HG03095 (cell line): ENCODE measurements at regions not wholly inside any gene's neighbourhood (a gene's known extent, or its start where the extent isn't known, plus 50 kb on each side); places are given as distances from the start of the nearest gene placed in this dataset.
"Not testable (repeated sequence)": the region's sequence is repeated elsewhere in the genome, so short reads cannot be mapped to it uniquely, and the experiment has no call there.

Experiments
- ATAC-seq: cut with Tn5 transposase; IDR thresholded peaks from one replicate; pipeline ENCODE4 v1.9.1; 2021; ENCODE audit warnings: moderate library complexity; ENCODE audit not compliant: unreplicated experiment

DNA sequence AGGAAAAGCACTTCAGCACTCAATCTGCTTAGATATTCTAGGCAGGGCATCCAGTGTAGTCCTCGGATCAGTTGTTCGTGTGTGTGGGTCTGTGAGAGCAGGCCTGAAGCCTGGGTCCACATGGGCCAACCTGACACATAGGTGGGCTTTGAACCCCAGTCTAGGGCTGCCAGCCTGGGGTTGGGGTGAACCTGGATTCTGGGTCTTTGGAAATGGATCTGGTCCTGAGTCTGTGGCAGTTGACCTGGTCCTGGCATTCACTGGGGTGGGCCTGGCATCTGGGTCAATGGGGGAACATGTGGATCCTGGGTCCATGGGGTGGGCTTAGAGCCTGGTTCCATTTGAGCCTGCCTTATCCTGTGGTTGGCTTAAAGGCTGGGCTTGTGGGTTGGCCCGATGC lies 492.6 kb upstream of the MAN1A1 start:
- no peak for ATAC-seq

DNA sequence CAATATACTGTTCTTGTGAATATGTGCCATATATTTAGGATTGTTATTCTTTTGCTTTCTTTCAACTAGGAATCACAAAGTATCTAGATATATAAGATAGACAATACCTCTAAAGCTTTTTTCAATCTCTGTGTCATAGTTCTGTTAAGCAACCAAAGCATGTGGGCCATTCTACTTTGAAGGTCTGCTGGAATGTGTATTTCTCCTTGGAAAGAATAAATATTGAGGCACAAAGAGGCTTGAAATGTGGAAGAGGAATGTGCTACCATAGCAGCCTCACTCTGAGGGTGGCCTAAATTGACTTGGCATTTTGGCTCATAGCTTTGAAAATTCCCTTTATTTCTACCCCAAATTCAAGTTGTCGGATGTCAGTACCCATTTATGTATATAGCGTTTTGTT lies 488.5 kb upstream of the MAN1A1 start:
- ATAC-seq = no peak

DNA sequence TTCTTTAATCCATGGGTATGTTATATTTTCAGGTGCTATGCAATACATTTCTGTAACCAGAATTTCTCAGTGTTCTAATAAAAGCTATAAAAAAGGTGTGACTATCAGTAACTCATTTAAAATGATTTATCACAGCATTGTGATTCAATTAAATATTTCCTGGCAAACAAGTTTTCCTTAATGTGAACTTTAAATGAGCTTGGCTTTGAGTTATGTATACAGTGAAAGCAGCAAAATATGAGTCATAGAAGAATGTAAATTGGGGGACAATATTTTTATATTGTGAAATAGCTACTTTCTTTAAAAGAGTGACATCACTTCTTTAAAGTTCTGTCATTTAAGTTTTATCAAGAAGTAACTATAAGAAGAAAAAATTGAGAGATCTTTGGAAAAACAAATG lies 484.9 kb upstream of the MAN1A1 start:
- no peak for ATAC-seq

DNA sequence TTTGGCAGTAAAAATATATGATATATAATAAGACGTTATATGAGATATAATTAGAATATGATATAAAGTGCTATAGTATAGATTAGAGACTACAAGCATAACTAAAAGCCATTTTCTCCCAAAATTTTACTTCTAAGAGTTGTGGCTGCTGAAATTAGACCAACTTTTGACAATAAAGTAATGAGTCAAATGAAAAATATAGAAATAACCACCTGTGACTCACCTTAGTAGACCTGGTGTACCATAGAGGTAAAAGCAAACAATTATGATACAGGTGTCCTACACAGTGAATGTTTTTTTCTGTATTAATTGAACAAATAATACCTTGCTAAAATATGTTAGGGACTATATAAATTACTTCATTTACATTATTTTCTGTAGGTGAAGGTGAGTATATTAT lies 482.9 kb upstream of the MAN1A1 start:
- ATAC-seq = no peak

DNA sequence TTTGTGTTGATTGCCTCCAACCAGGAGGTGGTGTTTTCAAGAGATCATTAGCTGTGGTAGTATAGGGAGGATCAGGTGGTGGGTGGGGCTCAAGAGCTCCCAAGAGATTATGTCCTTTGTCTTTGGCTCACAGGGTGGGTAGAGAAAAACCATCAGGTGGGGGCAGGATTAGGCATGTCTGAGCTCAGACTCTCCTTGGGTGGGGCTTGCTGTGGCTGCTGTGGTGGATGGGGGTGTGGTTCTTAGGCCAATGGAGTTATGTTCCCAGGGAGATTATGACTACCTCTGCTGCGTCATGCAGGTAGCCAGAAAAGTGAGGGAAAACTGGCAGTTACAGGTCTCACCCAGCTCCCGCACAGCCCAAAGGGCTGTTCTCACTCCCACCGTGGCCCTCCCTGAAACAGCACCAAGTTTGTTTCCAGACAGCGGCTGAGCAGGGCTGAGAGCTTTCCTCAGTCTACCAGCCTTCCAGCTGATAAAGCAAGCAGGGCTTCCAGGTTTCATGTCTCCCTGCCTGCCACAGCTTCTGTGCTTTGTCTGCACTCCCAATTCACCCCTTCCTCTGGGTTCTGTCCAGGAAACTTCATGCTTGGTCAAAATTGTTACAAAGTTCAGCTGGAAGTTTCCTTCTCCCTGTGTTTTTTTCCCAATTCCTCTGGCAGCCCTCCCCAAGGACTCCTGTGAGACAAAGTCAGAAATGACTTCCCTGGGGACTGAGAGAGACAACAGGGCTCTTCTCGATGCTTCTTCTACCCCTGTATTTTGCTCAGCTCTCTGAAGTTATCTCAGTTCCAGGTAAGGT lies 481.1 kb upstream of the MAN1A1 start:
- ATAC-seq = no peak

DNA sequence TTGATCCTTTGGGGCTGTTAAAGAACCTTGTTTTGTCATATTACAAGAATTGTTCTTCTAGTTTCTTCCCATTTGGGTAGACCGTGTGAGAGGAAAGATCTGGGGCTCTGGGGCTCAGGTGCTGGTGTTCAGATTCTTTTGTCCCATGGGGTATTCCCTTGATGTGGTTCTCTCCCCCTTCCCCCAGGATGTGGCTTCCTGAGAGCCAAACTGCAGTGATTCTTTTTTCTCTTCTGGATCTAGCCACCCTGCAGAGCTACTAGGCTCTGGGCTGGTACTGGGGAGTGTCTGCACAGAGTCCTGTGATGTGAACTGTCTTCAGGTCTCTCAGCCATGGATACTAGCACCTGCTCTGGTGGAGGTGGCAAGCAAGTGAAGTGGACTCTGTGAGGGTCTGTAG lies 480.5 kb upstream of the MAN1A1 start:
- no peak for ATAC-seq

DNA sequence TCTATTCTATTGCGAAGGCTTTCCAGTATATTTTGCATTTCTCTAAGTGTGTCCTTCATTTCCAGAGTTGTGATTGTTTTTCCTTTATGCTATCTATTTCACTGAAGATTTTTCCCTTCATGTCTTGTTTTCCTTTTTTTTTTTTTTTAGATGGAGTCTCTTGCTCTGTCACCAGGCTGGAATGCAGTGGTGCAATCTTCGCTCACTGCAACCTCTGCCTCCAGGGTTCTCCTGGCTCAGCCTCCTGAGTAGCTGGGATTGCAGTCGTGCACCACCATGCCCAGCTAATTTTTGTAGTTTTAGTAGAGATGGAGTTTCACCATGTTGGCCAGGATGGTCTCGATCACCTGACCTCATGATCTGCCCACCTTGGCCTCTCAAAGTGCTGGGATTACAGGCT lies 479.9 kb upstream of the MAN1A1 start:
- ATAC-seq = not testable (repeated sequence)

DNA sequence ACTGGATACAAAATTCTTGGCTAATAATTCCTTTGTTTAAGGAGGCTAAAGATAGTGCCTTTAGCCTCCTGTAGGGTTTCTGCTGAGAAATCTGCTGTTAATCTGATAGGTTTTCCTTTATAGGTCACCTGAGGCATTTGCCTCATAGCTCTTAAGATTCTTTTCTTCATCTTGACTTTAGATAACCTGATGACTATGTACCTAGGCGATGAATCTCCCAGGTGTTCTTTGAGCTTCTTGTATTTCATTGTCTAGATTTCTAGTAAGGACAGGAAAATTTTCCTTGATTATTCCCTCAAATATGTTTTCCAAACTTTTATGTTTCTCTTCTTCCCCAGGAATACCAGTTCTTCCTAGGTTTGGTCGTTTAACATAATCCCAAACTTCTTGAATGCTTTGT lies 479.4 kb upstream of the MAN1A1 start:
- no peak for ATAC-seq

DNA sequence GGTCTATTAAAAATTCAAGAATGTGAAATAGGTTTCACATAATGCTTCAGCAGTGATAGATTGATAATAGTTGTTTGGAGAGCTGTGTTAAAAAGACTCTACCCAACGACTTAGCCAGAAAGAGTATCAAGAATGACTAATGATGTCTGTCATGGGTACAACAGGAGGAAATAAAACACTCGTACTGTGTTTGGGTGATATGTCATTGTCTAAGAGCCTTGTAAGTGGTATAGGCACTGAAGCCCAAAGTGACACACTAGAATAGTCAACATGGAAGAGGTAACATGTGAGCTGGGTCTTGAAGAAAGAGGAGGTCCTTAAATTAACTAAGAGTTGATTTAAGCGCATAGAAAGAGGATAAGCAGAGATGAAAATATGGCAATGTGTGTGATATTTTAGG lies 471.8 kb upstream of the MAN1A1 start:
- no peak for ATAC-seq

DNA sequence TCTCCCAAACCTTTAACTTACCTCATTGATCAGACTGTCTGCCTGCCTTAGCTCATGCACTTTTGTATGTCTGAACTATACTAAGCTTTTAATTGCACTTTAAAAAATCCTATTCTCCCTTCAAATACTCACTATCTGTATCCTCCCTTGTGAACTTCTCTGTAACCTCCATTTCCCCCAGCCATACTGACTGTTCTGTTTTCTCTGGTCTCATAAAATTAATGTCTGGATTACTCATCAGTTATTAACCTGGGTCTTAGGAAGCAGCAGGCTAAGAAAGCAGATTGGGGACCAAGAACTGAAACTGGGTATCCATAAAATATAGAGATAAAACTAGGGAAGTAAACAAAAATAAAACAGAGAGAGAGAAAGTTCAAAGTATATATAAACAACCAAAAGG lies 469.3 kb upstream of the MAN1A1 start:
- ATAC-seq = no peak

DNA sequence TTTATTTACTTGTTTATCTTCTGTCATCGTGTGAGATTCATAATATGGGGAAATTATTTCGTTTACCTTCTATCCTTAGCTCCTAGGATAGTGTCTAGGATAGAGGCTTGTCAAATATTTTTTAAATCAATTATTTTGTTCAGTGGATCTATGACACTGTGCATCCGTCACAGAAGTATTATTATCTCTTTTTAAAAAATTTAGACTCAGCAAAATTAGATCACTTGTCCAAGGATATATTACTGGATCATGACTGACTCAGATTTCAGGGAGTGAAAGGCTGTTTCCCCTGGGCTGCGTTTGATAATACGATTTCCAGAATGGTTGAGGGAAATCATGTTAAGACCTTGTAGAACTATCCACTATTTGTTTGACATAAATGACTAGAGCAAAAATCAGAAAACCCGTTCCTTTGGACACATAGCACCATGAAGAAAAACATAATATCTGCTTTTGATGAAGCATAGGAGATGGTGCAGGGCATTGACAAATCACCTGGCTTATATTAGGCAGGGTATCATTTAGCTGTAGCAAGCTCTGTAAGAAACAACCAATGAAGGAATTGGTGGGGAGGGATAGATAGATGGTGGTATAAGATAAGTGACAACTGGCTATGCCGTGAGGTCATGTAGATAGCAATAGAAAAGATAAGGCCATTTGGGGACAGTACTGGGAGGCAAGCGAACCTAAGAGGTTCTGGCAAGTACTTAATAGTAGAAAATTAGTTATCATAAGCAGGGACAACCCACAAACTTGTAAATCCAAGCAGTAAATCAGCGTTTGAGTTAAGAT lies 465.2 kb upstream of the MAN1A1 start:
- ATAC-seq = no peak

DNA sequence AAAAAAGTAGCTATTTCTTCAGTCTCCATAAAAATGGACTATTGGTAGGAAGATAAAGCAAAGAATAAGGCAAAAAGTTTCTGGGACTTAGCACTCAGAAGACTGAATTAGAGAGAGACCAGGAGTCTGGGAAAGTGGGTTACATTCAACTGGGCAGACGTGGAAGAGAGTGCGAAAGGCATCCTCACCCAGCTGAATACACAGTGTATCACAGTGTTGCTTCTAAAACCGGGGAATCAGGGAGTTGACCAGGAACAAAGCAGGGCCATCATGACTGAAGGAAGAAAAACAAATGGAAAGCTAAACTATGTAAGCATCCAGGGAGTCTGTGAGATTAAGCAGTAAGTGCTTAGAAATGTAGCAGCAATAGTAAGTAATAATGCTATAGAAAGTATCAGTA lies 452.9 kb upstream of the MAN1A1 start:
- ATAC-seq = no peak

DNA sequence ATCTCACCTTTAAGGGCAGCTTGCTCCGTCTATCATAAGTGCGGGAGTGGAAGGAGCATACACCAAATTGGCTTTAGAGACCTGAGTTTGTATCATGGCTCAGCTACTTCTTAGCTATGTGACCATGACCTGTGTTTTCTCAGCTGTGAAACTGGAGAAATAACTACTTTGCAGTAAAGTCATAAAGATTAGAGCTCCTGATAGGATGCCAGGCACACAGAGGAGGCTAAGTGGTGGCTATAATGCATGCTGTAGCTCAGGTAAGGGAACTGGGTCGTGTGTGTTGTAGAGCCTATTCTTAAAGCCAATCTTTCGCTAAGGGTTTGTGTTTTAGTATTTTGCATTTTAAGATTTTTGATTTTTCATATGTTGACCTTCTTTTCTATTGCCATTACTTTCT lies 451.5 kb upstream of the MAN1A1 start:
- ATAC-seq = no peak

DNA sequence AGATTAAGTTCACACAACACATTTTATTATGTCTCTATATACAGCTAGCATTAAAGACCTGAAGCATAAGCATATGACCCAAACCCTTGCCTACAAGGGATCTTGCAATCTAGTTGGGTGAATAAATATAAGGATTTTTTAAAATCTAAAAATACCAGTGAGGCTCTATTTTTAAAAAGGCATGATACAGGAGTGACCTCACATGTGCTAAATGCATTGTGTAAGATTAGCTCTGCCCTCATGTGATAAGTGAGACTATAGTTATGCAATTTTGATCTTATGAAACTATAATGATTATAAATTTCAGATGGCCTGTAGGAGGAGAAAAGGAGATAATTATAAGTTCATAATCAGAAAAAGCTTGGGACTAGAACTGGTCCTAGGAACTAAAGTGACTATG lies 451.0 kb upstream of the MAN1A1 start:
- ATAC-seq = no peak

DNA sequence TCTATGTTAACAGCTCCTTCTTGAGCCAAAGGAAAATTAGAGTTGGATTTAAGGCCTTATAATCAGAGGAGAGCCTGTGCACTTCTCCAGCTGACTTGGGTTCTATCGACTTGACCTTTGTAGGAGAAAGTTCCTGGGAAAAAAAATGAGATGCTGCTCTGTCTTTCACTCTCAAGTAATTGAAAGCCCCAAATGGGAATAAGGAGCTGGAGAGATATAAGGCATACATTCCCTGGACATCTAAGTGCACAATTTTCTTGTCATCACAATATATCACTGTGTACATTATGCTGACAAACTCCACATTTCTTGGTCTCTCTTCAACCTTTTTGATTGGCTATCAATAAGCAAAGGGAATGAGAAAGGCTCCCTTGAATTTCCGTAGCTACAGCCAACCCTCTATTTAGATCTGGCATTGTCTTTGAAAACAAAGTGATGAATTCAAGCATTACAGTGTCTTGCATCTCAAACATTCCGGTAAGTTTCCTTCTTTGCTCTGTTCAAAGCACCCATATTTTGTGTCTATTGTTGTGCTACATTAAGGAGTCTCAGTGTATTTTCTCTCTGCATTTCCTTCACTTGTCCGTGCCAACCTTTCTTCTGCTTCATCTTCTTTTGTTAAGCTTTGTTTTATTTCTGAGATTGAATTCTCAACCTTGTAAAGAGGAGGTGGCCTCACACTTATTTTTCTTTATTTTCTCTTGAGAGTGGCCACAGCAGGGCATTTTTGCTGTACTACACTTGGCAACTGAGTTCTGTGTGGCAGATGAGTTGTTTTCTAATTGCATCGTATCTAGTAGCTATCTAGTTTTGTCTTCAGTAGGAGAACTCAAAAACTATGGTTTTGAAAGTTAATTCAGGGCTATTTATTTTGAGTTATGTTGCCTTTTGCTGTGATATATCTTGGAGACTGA lies 450.3 kb upstream of the MAN1A1 start:
- ATAC-seq = no peak

DNA sequence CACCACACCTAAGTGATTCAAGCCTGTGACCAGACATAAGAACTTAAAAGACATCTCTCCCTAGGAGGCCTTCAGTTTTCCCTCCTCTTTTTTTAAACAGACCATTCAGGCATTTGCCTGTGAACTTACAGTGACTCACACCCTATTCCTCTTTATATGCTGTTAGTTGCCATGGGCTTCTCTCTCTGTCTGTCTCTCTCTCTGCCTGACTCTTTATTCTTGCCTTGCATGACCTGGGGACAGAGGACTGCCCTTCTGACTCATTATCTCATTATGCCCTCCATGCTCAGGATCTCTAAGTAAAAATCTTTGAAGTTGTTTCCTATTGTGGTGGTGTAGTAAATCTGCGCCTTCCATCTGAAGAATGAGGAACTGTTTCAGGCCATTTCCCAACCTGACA lies 442.2 kb upstream of the MAN1A1 start:
- ATAC-seq = no peak

DNA sequence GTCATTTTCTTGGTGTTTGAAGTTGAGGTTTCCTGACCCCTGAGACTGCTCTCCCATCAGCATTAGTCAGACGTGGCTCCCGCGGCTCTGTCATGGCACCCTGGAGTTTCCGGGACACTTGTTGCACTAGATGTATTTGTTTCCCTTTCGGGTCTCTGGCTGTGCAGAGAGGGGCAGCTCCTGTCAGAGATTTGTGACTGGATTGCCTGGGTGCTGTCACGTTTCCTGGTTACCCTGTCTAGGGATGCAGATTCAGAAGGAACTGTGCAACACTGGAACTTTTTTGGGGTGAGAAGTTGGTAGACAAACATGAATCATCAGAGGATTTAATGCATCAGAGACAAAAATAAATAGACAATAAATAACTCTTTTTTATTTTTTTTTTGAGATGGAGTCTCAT lies 431.8 kb upstream of the MAN1A1 start:
- ATAC-seq = no peak

DNA sequence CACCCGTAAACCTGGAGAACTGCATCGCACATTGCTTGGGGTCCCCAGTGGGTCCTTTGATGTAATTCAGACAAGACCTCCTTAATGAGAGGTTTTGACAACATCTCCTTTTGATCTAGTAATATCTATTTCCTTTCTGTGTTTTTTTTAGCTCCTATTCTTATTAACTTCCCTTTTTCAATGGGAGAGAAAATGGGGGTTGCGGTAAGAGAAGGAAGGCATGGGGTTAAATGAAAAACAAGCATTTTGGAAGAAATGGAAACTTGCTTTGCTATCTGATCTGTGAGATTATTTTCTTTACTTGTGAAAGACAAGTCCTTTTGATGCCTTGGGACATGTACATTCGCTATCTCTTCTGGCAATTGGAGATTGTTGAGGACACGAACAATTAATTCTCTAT lies 418.6 kb upstream of the MAN1A1 start:
- ATAC-seq = no peak

DNA sequence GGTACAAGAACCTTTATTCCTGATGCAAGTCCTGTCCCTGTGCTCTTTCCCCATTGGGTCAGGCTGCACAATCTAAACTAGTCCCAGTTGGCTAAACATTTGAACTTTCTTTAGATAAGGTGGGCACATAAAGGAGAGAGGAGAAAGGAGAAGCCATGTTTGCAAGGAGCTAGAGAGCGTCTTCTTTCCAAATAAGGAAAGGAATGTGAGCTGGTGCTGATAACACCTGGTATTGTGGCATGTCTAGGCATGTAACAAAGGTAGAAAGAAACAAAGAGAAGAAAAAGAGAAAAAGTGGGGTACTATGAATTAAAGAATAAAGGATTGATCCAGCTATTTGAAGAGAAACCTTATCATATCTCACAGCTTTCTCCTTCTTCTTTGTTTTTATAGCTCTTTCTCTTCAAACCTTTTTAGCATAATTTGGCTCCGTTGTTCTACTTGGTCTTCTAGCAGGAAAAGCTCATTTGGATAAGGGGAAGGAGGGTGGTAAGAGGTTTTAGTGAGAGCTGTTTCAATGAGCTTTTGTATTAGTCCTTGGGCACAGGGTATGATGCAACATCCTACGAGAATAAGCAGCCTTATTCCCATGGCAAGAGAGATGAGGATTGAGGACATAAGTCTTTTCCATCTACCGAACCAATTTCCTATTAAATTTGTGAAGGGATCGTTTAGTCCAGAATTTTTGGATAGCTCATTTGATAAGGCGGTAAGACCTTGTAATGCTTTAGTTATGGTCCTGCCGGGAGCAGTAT lies 415.5 kb upstream of the MAN1A1 start:
- no peak for ATAC-seq

DNA sequence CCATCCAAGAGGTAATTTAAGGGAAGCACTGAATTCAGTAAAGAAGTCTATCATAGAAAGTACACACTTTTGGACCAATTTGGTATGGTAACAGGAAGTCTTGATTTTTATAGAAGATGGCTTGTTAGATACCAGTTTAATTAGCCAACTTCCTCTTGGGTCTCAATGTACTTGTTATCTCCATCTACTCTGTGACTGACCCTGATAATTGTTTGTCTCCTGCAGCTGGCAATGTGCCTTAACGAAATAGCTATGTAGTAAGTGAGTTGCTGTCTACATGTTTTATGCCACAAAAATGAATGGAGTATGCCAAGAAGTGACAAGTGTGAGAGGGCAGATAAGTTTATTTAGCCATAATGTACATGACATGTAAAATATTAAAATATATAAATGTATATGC lies 410.5 kb upstream of the MAN1A1 start:
- ATAC-seq = no peak

DNA sequence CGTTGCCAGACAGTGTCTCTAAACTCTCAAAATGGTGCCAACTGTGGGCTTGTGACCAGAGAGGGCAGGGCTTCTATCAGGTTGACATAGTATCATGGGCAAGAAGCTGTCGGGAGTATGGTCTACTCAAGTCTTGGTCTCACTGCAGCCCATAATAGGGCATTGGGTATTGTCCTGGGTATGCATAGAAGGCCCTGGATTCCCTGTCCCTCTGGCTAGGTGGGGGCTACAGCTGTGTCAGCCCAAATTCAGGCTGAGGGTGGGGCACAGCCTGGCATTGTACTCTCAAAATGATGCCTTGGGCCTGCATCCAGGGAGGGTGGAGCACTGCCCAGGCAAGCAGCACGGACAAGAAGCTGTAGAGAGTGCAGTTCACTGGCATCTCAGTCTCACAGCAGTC lies 408.8 kb upstream of the MAN1A1 start:
- ATAC-seq = no peak
